SIG-M5 (cell line): ENCODE measurements at regions not wholly inside any gene's neighbourhood (a gene's known extent, or its start where the extent isn't known, plus 50 kb on each side); places are given as distances from the start of the nearest gene placed in this dataset.

Experiments
- DNase-seq: peaks from one replicate; lab custom pipeline; 2025; lab: John Stamatoyannopoulos, UW

GRCh38 chr9:129237164-129237611 is 59.1 kb upstream of the IER5L start:
- DNase-seq, result no peak

- DNase-seq, result no peak
These were observed 58.5 kb upstream of the IER5L start for GRCh38 chr9:129236441-129237145.

DNA sequence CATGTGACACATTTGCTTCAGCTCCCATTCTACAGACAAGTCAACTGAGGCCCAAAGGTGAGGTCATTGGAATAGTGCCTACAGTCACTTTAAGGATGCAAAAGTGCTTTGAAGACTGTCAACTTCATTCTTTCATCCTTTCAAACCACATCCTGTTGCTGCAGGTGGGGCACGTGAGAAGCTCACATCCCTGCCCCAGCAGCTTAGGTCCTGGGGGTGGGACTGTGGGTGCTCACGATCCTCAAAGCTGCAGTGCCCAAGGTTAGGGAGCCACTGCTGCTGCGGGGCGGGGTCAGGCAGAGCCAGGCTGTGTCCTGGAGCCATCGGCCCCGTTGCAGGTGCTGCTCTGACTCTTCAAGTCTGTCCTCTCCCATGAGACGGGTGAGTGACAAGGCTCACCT is 57.9 kb upstream of the IER5L start:
- DNase-seq, result no peak

DNA sequence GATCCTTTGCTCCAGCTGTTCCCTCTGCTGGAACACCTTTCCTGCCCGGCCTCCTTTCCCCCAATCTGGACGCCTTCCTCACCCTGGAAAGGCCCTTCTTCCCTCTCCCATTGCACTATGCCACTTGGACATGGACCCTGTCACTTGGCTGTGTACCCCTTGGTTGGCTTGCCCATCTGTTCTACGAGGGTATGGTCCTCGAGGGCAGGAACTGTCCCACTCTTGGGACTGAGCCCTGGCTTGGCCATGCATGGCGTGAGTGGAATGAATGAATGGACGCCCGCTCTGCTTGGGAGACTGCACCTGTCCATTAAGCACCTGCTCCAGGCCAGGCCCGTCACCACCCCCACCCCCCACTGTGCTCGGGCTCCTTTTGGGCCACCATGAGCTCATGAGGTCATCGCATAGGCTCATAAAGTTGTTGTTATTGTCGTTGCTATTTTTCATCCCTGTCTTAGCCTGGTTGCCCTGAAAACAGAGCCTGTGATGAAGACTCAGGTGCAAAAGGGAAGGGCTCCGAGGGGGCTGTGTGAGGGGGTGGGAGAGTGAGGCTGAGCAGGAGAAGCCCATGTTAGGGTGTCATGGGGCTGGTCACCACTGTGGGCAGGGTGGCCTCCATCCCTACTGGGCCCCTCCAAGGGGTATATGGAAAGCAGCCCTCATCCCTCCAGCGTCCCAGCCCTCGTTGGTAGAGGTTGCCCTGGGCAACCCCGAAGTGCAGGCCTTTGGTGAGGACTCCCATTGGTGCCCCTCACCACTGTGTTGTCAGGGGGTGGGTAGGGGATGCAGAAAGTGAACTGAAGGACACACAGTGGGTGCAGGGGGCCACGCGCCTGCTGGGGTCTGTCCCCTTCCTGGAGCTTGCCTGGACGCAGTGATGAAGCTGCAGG is 57.2 kb upstream of the IER5L start:
- DNase-seq, result no peak

DNA sequence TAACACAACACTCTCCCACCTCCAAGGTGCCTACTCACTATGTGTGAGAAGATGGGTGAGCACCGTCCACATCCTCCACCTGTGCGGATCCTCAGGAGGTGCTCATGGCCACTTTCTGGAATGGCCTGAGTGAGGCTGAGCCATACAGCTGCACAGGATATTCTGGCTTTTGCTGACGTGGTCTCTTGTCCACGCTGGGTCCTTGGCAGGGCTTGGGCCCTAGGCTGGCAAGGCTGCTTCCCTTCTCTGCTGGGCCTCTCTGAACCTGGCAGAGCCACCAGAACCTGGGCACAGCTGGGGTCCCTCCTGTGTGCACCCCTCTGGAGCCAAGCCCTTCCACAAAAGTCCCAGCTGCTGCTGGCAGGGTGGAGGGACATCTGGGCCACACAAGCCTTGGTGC is 56.4 kb upstream of the IER5L start:
- no peak for DNase-seq

DNA sequence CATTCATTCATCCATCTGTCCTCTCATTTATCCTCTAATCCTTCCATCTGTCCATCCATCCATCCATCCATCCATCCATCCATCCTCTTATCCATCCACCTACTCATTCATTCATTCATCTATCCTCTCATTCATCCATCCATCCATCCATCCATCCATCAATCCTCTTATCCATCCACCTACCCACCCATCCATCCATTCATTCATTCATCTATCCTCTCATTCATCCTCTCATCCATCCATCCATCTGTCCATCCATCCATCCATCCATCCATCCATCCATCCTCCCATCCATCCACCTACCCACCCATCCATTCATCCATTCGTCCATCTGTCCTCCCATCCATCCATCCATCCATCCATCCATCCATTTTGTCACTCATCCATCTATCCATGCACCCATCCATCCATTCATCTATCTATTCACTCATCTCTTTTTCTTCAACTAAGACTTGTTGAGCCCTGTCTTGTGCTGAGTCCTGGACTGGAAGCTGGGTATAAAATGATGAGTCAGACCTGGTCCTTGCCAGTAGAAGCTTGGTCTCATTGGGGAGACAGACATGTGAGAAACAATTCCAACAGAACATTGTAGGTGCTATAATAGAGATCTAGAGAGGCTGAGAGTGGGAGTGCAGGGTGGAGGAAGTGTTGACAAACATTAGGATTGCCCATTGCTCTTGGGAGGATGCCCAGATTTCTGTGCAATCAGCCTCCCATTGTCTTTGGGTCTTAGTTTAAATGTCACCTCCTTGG is 55.0 kb upstream of the IER5L start:
- DNase-seq, result no peak

- no peak for DNase-seq
These were observed 53.7 kb upstream of the IER5L start for GRCh38 chr9:129231759-129232158.

DNA sequence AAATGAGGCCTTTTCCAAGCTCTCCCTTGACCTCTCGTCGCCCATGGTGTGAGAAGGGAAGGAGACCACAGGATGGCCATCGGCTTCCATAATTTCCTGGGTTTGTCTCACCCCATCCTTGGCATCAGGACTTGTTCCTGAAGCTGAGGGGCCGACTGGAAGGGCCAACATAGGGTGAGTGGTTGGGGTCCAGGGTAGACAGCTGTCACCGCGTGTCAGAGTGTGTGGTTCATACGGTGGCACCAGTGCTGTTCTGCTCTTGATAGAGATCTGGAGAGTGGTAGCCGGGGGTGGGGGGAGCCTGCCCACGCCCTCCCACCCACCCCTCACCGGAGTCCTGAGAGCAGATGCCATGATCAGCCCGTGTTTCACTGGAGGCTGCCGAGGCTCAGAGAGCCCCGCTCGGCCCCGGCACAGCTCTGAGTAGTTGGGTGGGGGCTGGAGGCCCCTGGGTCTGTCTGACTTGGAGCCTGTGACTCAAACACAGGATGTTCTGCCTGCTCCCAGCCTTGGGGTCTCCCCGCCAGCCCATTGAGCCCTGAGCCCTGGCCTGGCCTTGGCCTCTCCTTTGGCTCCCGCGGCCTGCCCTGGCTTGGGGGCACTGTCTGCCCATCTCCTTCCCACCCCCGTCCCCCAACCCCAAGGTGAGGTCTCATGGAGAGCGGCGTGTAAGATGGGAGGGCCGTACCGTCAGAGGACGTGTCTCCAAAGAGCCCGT is 53.1 kb upstream of the IER5L start:
- DNase-seq, result no peak

- DNase-seq, result no peak
These were observed 52.2 kb upstream of the IER5L start for GRCh38 chr9:129230302-129230701.
